Endothelial cell of umbilical vein (primary cell): ENCODE measurements at regions not wholly inside any gene's neighbourhood (a gene's known extent, or its start where the extent isn't known, plus 50 kb on each side); places are given as distances from the start of the nearest gene placed in this dataset.

Experiments
- BruUV-seq: library from RNA; stranded (reverse); fragments of 400-500 nt; replicated peaks from 2 replicates; lab custom pipeline; 2021; lab: Mats Ljungman, UMichigan
- CTCF ChIA-PET: fragments of 300-600, 350-600 bp; sonication (Branson Sonifier 250); formaldehyde crosslinking; loops from one replicate; lab custom pipeline; 2021; ENCODE audit warnings: antibody characterized with exemption, inconsistent platforms; lab: Charles Lee
- POLR2A ChIA-PET: fragments of 300-600, 350-600 bp; sonication (Branson Sonifier 250); formaldehyde crosslinking; loops from one replicate; lab custom pipeline; 2021; ENCODE audit warnings: antibody characterized with exemption, inconsistent platforms; lab: Charles Lee
- DNase-seq: peaks from one replicate; pipeline ENCODE4 v3.0.0-alpha.2; 2011; ENCODE audit warnings: low read depth, low spot score
- FAIRE-seq: peaks from 2 replicates; lab custom pipeline; 2011; peaks lifted over from hg19 to GRCh38; lab: Jason Lieb, UNC
- H2AFZ ChIP-seq: 2 replicates; pipeline ENCODE4 v1.6.0; 2012; ENCODE audit warnings: low read depth, low read length, control low read depth, inconsistent platforms
- H3K27ac ChIP-seq: 2 replicates; pipeline ENCODE4 v1.5.1; 2011; ENCODE audit warnings: low read depth, mild to moderate bottlenecking, control low read depth, low read length, moderate library complexity; ENCODE audit not compliant: insufficient read depth
- H3K27me3 ChIP-seq, 2 experiments: 2 replicates each; pipeline versions ENCODE4 v1.6.0 to v1.6.1; 2011; ENCODE audit warnings: low read length in 2 of 2, mixed read lengths in 1 of 2; ENCODE audit not compliant: control insufficient read depth in 2 of 2, insufficient read depth in 2 of 2
- H3K36me3 ChIP-seq, 2 experiments: 2 replicates in 1 of 2; 3 replicates in 1 of 2; pipeline ENCODE4 v1.5.1; 2011; ENCODE audit warnings: low read length in 2 of 2, mild to moderate bottlenecking in 1 of 2, moderate library complexity in 1 of 2; ENCODE audit not compliant: control insufficient read depth in 2 of 2, insufficient read depth in 2 of 2; ENCODE audit errors: extremely low read depth in 1 of 2
- H3K4me1 ChIP-seq: 3 replicates; pipeline ENCODE4 v1.5.1; 2011; ENCODE audit warnings: mild to moderate bottlenecking, low read length; ENCODE audit not compliant: control insufficient read depth, insufficient read depth; ENCODE audit errors: extremely low read depth
- H3K4me2 ChIP-seq: 2 replicates; pipeline ENCODE4 v1.6.1; 2011; ENCODE audit warnings: low read length, control low read depth, mixed read lengths; ENCODE audit not compliant: insufficient read depth
- H3K4me3 ChIP-seq, 3 experiments: fragments of 200-600 bp in 1 of 3; sonication (generic), shearing (Covaris generic) in 1 of 3; replicated peaks in 1 of 3; 2 replicates each; pipeline ENCODE4 v1.5.1; 2011 to 2016; ENCODE audit warnings: control low read depth in 3 of 3, low read length in 3 of 3, mild to moderate bottlenecking in 2 of 3, inconsistent platforms in 1 of 3, low read depth in 1 of 3, moderate library complexity in 1 of 3; ENCODE audit not compliant: insufficient read depth in 1 of 3
- H3K79me2 ChIP-seq: 2 replicates; pipeline ENCODE4 v1.6.0; 2012; ENCODE audit warnings: low read length, inconsistent platforms; ENCODE audit not compliant: control insufficient read depth, insufficient read depth
- H3K9ac ChIP-seq: replicated peaks from 2 replicates; pipeline ENCODE3; 2011; ENCODE audit warnings: low read length, control low read depth; ENCODE audit not compliant: insufficient read depth; ENCODE audit errors: extremely low read depth
- H3K9me1 ChIP-seq: replicated peaks from 3 replicates; pipeline ENCODE4 v1.6.0; 2011; ENCODE audit warnings: mild to moderate bottlenecking, low read length; ENCODE audit not compliant: control insufficient read depth, insufficient read depth; ENCODE audit errors: extremely low read depth
- H3K9me3 ChIP-seq: replicated peaks from 2 replicates; pipeline ENCODE4 v1.5.1; 2012; ENCODE audit warnings: low read length, inconsistent platforms; ENCODE audit not compliant: control insufficient read depth, insufficient read depth
- H4K20me1 ChIP-seq: replicated peaks from 2 replicates; pipeline ENCODE3; 2011; ENCODE audit warnings: mild to moderate bottlenecking, low read length; ENCODE audit not compliant: control insufficient read depth, insufficient read depth; ENCODE audit errors: extremely low read depth
- CTCF ChIP-seq, 2 donors: IDR thresholded peaks; 1 replicate in 1 of 2; 2 replicates in 1 of 2; pipeline ENCODE4 v1.5.1; 2011; ENCODE audit warnings: low read length in 2 of 2, mild to moderate bottlenecking in 2 of 2, moderate library complexity in 2 of 2, control low read depth in 1 of 2, inconsistent platforms in 1 of 2, low read depth in 1 of 2; ENCODE audit not compliant: insufficient read depth in 1 of 2; ENCODE audit errors: extremely low read depth in 1 of 2
- EZH2 ChIP-seq: IDR thresholded peaks from 2 replicates; pipeline ENCODE4 v1.6.1; 2012; ENCODE audit warnings: borderline replicate concordance, low read depth, mild to moderate bottlenecking, moderate library complexity, low read length, inconsistent platforms; ENCODE audit not compliant: severe bottlenecking
- FOS ChIP-seq: IDR thresholded peaks from 2 replicates; pipeline ENCODE4 v1.6.1; 2011; ENCODE audit warnings: mild to moderate bottlenecking, low read length, moderate library complexity, borderline replicate concordance; ENCODE audit not compliant: insufficient read depth
- GATA2 ChIP-seq: IDR thresholded peaks from 2 replicates; pipeline ENCODE4 v1.7.0; 2011; ENCODE audit warnings: low read depth, mild to moderate bottlenecking, moderate library complexity, mixed read lengths, low read length; ENCODE audit not compliant: insufficient read length, insufficient read depth
- JUN ChIP-seq: IDR thresholded peaks from 2 replicates; pipeline ENCODE4 v1.6.1; 2011; ENCODE audit warnings: borderline replicate concordance, low read depth; ENCODE audit not compliant: insufficient read length, insufficient read depth
- MAX ChIP-seq: IDR thresholded peaks from 2 replicates; pipeline ENCODE4 v1.6.1; 2011; ENCODE audit not compliant: insufficient read depth, insufficient read length
- MYC ChIP-seq: IDR thresholded peaks from one replicate; pipeline ENCODE4 v1.6.1; 2011; ENCODE audit warnings: mild to moderate bottlenecking, low read depth, low read length
- POLR2A ChIP-seq: IDR thresholded peaks from 2 replicates; pipeline ENCODE4 v1.6.1; 2012; ENCODE audit warnings: low read depth, mild to moderate bottlenecking, control low read depth, low read length
- POLR2AphosphoS5 ChIP-seq: IDR thresholded peaks from 2 replicates; pipeline ENCODE4 v1.6.1; 2012; ENCODE audit warnings: low read depth, mild to moderate bottlenecking, control low read depth, low read length, moderate library complexity; ENCODE audit not compliant: insufficient read depth
- dilution Hi-C: fragments of 300-500 bp; cut with MboI; formaldehyde crosslinking; loops from one replicate; pipeline ENCODE4 v1.15.0; 2019; ENCODE audit warnings: low sequenced_read_pairs; ENCODE audit not compliant: extremely low pct_ligation_motif_present
- intact Hi-C: fragments of 100-400 bp; cut with micrococcal nuclease; formaldehyde crosslinking; loops from one replicate; pipeline ENCODE4 v1.10.0; 2022

GRCh38 chr15:26051761-26052675, 188.9 kb upstream of the ATP10A start:
- no peaks in the 10 kb centered on the region for H3K36me3 ChIP-seq
- H3K4me3 ChIP-seq: no peak overlapping the region
- FAIRE-seq: no peak
- no peaks in the 10 kb centered on the region for H3K79me2 ChIP-seq
- H3K9me1 ChIP-seq: no peaks in the 10 kb centered on the region
- dilution Hi-C loops (no loop called here), intact Hi-C loops (no loop called here)
- H3K27ac ChIP-seq: no peak overlapping the region
- no peaks in the 10 kb centered on the region for H4K20me1 ChIP-seq
- no peak overlapping the region for H3K9ac ChIP-seq
- ChIA-PET CTCF (no interaction called here), POLR2A (no interaction called here)
- H3K4me2 ChIP-seq: no peak overlapping the region
- no peaks in the 10 kb centered on the region for H3K27me3 ChIP-seq
- no peak for TF ChIP-seq EZH2
- TF ChIP-seq FOS: no peak
- no peak for TF ChIP-seq MAX
- TF ChIP-seq JUN: no peak
- TF ChIP-seq CTCF (IDR thresholded peaks at IDR 0.05; ENCODE audit: extremely low read depth in 1 of 2, insufficient read depth in 1 of 2, low read depth in 1 of 2, low read length in 2 of 2): no peak
- no peak for TF ChIP-seq POLR2AphosphoS5
- TF ChIP-seq POLR2A: no peak
- no peak for TF ChIP-seq GATA2
- TF ChIP-seq MYC: no peak
- no peak overlapping the region for H2AFZ ChIP-seq
- BruUV-seq: no TSS peak
- H3K4me1 ChIP-seq: no peaks in the 10 kb centered on the region
- DNase-seq: no peak
- H3K9me3 ChIP-seq: peaks cover 8% of the 10 kb centered on the region
